Nephron progenitor cell (in vitro differentiated cells): ENCODE measurements at regions not wholly inside any gene's neighbourhood (a gene's known extent, or its start where the extent isn't known, plus 50 kb on each side); places are given as distances from the start of the nearest gene placed in this dataset.

Experiments
- DNase-seq: peaks from one replicate; pipeline ENCODE4 v3.0.0; 2021
- H3K27ac Mint-ChIP-seq: 2 replicates; pipeline ENCODE4 v1.8.0; 2021; ENCODE audit warnings: mild to moderate bottlenecking, moderate library complexity, mixed read lengths
- H3K27me3 Mint-ChIP-seq: 2 replicates; pipeline ENCODE4 v1.8.0; 2021; ENCODE audit warnings: mild to moderate bottlenecking, low read depth, mixed read lengths; ENCODE audit not compliant: poor library complexity
- H3K36me3 Mint-ChIP-seq: 2 replicates; pipeline ENCODE4 v1.8.0; 2021; ENCODE audit warnings: low read depth, mixed read lengths
- H3K4me1 Mint-ChIP-seq: 2 replicates; pipeline ENCODE4 v1.8.0; 2021; ENCODE audit warnings: mixed read lengths
- H3K4me3 Mint-ChIP-seq: 2 replicates; pipeline ENCODE4 v1.8.0; 2021; ENCODE audit warnings: mild to moderate bottlenecking, moderate library complexity, mixed read lengths
- H3K9me3 Mint-ChIP-seq: 2 replicates; pipeline ENCODE4 v1.8.0; 2021; ENCODE audit warnings: mild to moderate bottlenecking, moderate library complexity, mixed read lengths
- CTCF ChIP-seq: fragments of 200-600 bp; sonication (generic); IDR thresholded peaks from 2 replicates; pipeline ENCODE4 v1.5.0; 2021; ENCODE audit warnings: antibody characterized with exemption

GRCh38 chr2:220703279-220703678 is 868.8 kb downstream of the EPHA4 start:
- Mint-ChIP-seq H3K9me3 (peaks cover 15% of the 10 kb centered on the region), H3K27ac (no peak overlapping the region), H3K36me3 (peaks cover 12% of the 10 kb centered on the region), H3K27me3 (no peaks in the 10 kb centered on the region), H3K4me1 (no peaks in the 10 kb centered on the region), H3K4me3 (no peak overlapping the region)
- no peak for DNase-seq
- TF ChIP-seq CTCF = no peak

- DNase-seq = no peak
- H3K27ac Mint-ChIP-seq = no peak overlapping the region
- no peak for TF ChIP-seq CTCF
- H3K36me3 Mint-ChIP-seq = peaks cover 12% of the 10 kb centered on the region
- no peaks in the 10 kb centered on the region for H3K27me3 Mint-ChIP-seq
- H3K4me1 Mint-ChIP-seq = no peaks in the 10 kb centered on the region
- peaks cover 15% of the 10 kb centered on the region for H3K9me3 Mint-ChIP-seq
- H3K4me3 Mint-ChIP-seq = no peak overlapping the region
Observed at GRCh38 chr2:220704081-220704480, 868.0 kb downstream of the EPHA4 start.

GRCh38 chr2:220704810-220705209 is 867.3 kb downstream of the EPHA4 start:
- no peak overlapping the region for H3K4me3 Mint-ChIP-seq
- no peaks in the 10 kb centered on the region for H3K27me3 Mint-ChIP-seq
- peaks cover 12% of the 10 kb centered on the region for H3K36me3 Mint-ChIP-seq
- H3K9me3 Mint-ChIP-seq = peaks cover 15% of the 10 kb centered on the region
- DNase-seq = no peak
- no peak overlapping the region for H3K27ac Mint-ChIP-seq
- TF ChIP-seq CTCF = no peak
- no peaks in the 10 kb centered on the region for H3K4me1 Mint-ChIP-seq

- H3K36me3 Mint-ChIP-seq = peaks cover 12% of the 10 kb centered on the region
- no peaks in the 10 kb centered on the region for H3K27me3 Mint-ChIP-seq
- peaks cover 17% of the 10 kb centered on the region for H3K9me3 Mint-ChIP-seq
- H3K4me3 Mint-ChIP-seq = no peak overlapping the region
- no peak overlapping the region for H3K27ac Mint-ChIP-seq
- DNase-seq = no peak
- H3K4me1 Mint-ChIP-seq = no peaks in the 10 kb centered on the region
- TF ChIP-seq CTCF = no peak
Observed at GRCh38 chr2:220705678-220706077, 866.4 kb downstream of the EPHA4 start.

- Mint-ChIP-seq H3K36me3 (no peaks in the 10 kb centered on the region), H3K27ac (no peak overlapping the region), H3K27me3 (no peaks in the 10 kb centered on the region), H3K4me1 (no peaks in the 10 kb centered on the region), H3K9me3 (peaks cover 6% of the 10 kb centered on the region), H3K4me3 (no peak overlapping the region)
- no peak for DNase-seq
- no peak for TF ChIP-seq CTCF
Observed at GRCh38 chr2:220707261-220707660, 864.8 kb downstream of the EPHA4 start.

GRCh38 chr2:220708366-220708765 is 863.7 kb downstream of the EPHA4 start:
- Mint-ChIP-seq H3K27ac (no peak overlapping the region), H3K4me1 (no peaks in the 10 kb centered on the region), H3K36me3 (no peaks in the 10 kb centered on the region), H3K4me3 (no peak overlapping the region), H3K27me3 (no peaks in the 10 kb centered on the region), H3K9me3 (peaks cover 6% of the 10 kb centered on the region)
- TF ChIP-seq CTCF = no peak
- DNase-seq = no peak
